Dedifferentiated amniotic fluid mesenchymal stem cell (primary cell): ENCODE measurements at regions not wholly inside any gene's neighbourhood (a gene's known extent, or its start where the extent isn't known, plus 50 kb on each side); places are given as distances from the start of the nearest gene placed in this dataset.

Experiments
- DNase-seq: peaks from one replicate; pipeline ENCODE4 v3.0.0-alpha.2; 2016; ENCODE audit errors: extremely low spot score

- no peak for DNase-seq
Observed at GRCh38 chr11:121692236-121692635, 239.5 kb upstream of the SORL1-AS1 start.

- no peak for DNase-seq
Observed at GRCh38 chr11:121688860-121689614, 236.3 kb upstream of the SORL1-AS1 start.

GRCh38 chr11:121688055-121688491 lies 235.3 kb upstream of the SORL1-AS1 start:
- peak; percentile 60 for DNase-seq

GRCh38 chr11:121683791-121684190 lies 231.0 kb upstream of the SORL1-AS1 start:
- DNase-seq, result no peak
